GM21717 (cell line): ENCODE measurements at regions not wholly inside any gene's neighbourhood (a gene's known extent, or its start where the extent isn't known, plus 50 kb on each side); places are given as distances from the start of the nearest gene placed in this dataset.

Source experiments
- ATAC-seq: cut with Tn5 transposase; IDR thresholded peaks from one replicate; pipeline ENCODE4 v1.9.1; 2021; ENCODE audit warnings: mild to moderate bottlenecking, moderate library complexity; ENCODE audit not compliant: unreplicated experiment

- no peak for ATAC-seq
Observed at GRCh38 chr21:22993822-22994574, 1995.8 kb downstream of the NCAM2 start.

- no peak for ATAC-seq
Observed at GRCh38 chr21:23003951-23004350, 2005.7 kb downstream of the NCAM2 start.

DNA sequence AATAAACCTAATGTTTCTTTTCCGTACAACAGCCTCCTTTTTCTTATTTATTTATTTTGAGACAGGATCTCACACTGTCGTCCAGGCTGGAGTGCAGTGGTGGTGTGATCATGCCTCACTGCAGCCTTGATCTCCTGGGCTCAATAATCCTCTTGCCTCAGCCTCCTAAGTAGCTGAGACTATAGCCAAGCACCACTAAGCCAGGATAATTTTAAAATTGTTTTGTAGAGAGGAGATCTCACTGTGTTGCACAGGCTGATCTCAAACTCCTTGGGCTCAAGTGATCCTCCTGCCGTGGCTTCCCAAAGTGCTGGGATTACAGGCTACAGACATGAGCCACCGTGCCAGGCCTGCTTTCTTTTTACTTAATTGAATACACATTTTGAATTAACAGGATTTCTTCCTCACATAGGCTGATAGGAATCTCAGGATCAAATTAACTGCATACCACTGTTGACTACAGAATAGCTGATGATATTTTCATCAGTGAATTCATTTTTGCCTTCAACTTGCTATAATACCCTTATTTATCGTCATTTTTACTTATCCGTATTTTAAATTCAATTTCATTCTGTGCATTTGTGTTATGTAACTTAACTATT lies 2010.5 kb downstream of the NCAM2 start:
- ATAC-seq = no peak

DNA sequence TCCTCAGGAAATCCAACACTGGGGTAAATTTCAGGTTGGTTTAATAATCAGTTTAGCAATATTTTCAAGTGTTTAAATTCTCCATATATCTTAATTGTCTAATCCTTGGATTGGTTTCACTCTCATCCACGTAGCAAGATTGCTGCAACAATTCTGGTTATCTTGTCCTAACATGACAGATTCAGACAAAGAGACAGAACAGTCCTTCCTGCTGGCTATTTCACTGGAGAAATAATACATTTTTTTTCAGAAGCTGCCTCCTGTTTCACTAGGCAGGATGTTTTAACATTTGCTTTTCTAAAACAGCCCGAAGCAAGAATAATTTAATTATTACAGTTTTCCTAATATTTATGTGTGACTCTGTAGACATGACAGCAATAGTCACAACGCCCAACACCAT lies 2011.2 kb downstream of the NCAM2 start:
- no peak for ATAC-seq

DNA sequence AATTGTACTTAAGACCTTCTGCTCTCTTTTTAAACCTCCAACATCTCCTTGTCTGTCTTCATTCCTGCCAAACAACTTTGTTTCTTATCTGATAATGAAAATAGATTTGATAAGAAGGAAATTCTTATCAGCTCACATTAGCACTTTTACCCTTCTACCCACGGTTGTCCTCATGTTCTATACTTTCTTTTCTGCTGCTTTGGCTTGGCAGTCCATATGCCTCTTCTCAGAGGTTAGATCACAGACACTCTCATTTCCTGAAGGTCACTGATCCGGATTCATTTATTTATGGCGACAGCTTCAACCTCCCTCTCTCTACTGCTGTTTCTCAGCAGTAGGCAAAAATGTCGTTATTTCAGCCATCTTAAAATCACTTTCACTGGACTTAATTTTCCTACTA lies 2015.8 kb downstream of the NCAM2 start:
- no peak for ATAC-seq

- ATAC-seq = no peak
Observed at GRCh38 chr21:23016617-23017016, 2018.4 kb downstream of the NCAM2 start.

GRCh38 chr21:23017989-23018388 lies 2019.8 kb downstream of the NCAM2 start:
- no peak for ATAC-seq

GRCh38 chr21:23020969-23021368 lies 2022.8 kb downstream of the NCAM2 start:
- no peak for ATAC-seq

- ATAC-seq = no peak
Observed at GRCh38 chr21:23021481-23021880, 2023.3 kb downstream of the NCAM2 start.

DNA sequence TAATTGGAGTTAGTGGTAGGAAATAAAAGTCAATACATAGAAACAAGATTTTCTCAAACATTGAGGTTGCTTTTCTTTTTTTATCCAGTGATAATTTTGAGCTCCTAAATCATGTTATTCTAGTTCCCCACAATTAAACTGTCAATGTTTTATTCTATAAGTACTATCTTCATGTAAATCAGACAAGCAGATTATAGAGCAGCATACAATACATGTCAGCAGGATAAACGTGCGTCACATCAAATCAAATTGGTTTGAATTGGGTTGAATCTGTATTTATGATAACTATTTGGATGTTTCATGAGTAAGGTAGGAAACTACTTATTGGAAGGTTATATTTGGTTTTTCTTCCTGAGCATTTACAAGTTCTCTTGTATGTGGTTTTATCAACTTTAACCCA lies 2028.7 kb downstream of the NCAM2 start:
- ATAC-seq = no peak

DNA sequence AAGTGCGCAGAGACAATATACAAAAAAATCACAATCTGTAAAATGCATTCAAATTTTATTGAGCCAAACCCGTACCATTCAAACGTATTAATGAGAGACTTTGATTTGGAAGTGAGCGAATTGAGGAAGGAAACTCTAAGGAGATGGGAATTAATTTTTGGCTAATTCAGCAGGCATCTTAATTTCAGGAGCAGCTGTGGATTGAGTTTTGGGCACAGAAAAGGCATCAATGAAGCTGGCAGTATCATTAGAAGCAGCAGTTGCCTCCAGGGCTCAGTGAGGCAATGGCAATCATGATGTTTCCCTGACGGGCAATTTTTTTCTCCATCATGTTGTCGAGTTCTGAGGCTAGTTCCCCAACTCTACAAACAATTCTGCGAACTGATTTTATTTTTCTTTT lies 2041.6 kb downstream of the NCAM2 start:
- no peak for ATAC-seq

DNA sequence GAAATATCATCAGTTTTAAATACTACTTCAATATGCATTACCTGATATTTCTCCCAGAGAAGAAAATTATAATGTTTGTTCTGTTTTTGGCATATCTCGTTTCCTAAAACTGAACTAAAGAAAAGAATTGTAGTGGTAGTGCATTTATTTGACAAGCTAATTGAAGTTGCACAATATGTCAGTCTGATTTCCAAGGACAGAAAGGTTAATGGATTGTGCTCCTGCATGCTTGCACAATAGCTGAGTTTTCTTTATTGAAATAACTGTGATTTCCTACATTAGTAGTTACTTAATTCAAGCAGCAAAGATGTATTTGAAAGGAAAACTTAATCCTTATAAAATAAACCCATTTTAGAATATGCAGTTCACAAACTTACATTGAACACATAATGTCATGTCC lies 2047.7 kb downstream of the NCAM2 start:
- no peak for ATAC-seq

GRCh38 chr21:23067672-23068071 lies 2069.5 kb downstream of the NCAM2 start:
- ATAC-seq = no peak

DNA sequence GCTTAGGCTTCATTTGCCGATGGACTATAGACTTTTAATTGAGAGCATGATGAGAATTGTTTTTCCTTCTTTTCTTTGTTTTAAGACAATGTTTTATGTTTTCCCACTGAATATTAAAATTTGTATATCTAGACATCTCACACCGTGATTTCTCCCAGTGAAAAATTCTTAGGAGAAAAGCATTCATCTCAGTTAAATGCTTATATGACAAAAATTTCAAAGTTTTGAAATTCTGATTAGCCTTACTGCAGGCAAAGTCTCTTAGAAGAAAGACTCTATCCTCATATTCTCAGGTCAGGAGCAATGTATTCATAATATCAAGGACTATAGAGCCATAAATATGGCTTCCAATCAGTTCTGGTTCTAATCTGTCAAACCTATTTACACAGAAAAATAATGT lies 2085.0 kb downstream of the NCAM2 start:
- no peak for ATAC-seq

DNA sequence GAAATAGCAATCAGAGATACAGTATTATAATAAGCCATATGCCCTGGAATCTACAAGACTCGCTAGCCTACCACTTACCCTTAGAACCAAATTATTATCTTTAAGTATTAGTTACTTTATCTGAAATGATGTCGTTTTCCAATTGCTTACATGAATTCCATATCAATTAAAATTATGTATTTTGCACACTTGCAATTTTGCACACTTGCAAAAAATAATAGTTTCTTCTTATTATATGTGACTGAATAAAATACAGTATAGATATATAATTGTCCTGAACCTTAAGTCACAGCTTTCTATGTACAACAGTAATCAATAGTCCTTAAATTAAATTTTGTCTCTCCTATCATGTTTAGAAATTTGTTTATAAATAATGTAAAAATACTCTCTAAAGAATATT lies 2095.1 kb downstream of the NCAM2 start:
- no peak for ATAC-seq

- ATAC-seq = no peak
Observed at GRCh38 chr21:23099185-23099584, 2101.0 kb downstream of the NCAM2 start.

DNA sequence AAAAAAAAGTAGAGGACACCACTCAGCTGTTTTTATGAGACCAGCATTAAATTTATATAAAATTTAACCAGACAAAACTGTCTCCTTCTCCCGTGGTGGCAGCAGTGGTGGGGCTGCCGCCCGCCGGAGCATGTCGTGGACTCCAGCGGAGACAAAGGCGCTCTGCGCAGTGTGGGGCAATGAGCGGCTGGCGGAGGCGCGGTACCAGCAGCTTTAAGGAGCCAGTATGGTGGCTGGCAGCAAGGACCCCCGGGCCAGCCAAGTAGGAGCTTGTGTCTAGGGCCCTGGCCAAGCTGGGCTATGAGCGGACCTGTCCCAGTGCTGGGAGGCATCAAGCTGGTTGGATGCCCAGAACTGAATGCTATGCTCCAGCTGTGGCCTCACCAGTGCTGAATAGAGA lies 2102.9 kb downstream of the NCAM2 start:
- no peak for ATAC-seq

GRCh38 chr21:23108533-23108932 lies 2110.3 kb downstream of the NCAM2 start:
- no peak for ATAC-seq

DNA sequence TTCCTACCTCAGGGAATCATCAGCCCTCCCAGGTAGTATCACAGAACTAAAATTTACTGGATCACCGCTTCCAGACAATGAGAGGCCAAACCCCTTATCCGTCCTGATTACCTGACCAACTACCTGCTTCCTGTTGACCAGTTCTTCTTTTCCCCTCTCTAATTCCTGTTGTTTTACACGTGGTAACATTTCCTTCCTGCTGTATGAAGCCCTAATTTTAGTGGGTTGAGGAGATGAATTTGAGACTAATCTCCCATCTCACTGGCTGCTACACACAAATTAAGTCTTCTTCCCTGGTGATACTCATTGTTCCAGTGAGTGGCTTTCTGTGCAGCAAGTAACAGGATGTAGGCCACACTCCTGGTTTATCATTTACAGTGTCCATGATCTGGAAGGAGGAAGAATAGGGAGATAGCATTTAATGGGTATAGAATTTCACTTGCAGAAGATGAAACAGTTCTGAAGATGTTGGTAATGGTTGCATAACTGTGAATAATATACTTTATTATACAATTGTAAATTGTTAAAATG lies 2112.9 kb downstream of the NCAM2 start:
- ATAC-seq = no peak

GRCh38 chr21:23119491-23119890 lies 2121.3 kb downstream of the NCAM2 start:
- no peak for ATAC-seq

DNA sequence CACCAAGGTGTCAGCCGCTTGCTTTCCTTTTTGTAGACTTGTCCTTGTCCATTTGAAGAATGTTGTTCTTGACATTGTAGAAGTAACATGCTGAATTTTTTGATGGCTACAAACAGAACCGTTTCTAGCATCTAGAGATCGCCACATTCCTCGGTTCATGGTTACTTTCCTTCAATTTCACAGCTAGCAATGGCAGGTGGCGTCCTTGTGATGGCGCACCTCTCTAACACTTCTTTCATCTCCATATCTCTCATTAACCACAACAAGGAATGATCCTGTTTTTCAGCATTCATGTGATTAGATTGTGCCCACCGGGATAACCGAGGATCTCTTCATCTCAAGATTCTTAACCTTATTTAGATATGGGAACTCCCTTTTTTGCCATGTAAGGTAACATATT lies 2129.8 kb downstream of the NCAM2 start:
- no peak for ATAC-seq

GRCh38 chr21:23130308-23130707 lies 2132.1 kb downstream of the NCAM2 start:
- ATAC-seq = no peak

GRCh38 chr21:23131177-23131576 lies 2133.0 kb downstream of the NCAM2 start:
- ATAC-seq = no peak
